ES-I3 (cell line): ENCODE measurements at regions not wholly inside any gene's neighbourhood (a gene's known extent, or its start where the extent isn't known, plus 50 kb on each side); places are given as distances from the start of the nearest gene placed in this dataset.

ENCODE experiments used
- H3K36me3 ChIP-seq: 2 replicates; pipeline ENCODE4 v1.6.1; 2013; ENCODE audit warnings: mild to moderate bottlenecking, low read length, control low read depth, moderate library complexity; ENCODE audit not compliant: insufficient read depth
- H3K4me1 ChIP-seq: 2 replicates; pipeline ENCODE4 v1.6.1; 2013; ENCODE audit warnings: mild to moderate bottlenecking, control low read depth, low read length; ENCODE audit not compliant: insufficient read depth
- H3K9ac ChIP-seq: 2 replicates; pipeline ENCODE4 v1.6.1; 2013; ENCODE audit warnings: low read depth, mild to moderate bottlenecking, low read length, moderate library complexity
- H3K9me3 ChIP-seq: 2 replicates; pipeline ENCODE4 v1.6.1; 2013; ENCODE audit warnings: mild to moderate bottlenecking, low read length, moderate library complexity; ENCODE audit not compliant: control insufficient read depth, insufficient read depth

- Histone ChIP-seq H3K4me1 (no peaks in the 10 kb centered on the region; the same call in 1 of the 2 replicates), H3K9ac (no peak overlapping the region), H3K9me3 (no peaks in the 10 kb centered on the region), H3K36me3 (no peaks in the 10 kb centered on the region)
Measured at GRCh38 chr4:1459081-1459721, 53.0 kb upstream of the NKX1-1 start.

DNA sequence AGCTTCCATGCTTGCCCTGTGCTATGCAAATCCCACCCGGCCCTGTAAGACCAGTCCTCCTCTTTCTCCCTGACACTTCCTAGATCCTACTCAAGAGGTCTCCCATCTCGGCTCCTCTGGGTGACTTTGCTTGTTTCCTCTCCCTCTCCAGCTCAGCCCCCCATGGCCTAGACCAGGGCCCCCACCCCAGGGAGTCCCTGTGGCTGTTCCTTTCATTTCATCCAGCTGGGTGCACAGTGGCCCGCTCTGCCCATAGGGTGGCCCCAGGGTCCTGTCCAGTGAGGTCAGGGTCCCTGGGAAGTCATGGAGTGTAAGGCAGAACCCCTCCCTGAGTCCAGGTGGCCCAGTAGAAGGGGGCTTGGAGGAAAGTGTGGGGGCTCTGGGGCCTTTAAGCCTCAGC lies 52.3 kb upstream of the NKX1-1 start:
- H3K9ac ChIP-seq = no peak overlapping the region
- H3K4me1 ChIP-seq = no peaks in the 10 kb centered on the region; the same call in 1 of the 2 replicates
- H3K36me3 ChIP-seq = no peaks in the 10 kb centered on the region
- H3K9me3 ChIP-seq = no peaks in the 10 kb centered on the region
